ENCODE measurements at regions not wholly inside any gene's neighbourhood (a gene's known extent, or its start where the extent isn't known, plus 50 kb on each side); places are given as distances from the start of the nearest gene placed in this dataset.

- no peak for DNase-seq (ENCODE audit: low read depth, low spot score)
- Histone ChIP-seq H3K9me3 (ENCODE audit: control insufficient read depth in 1 of 2, insufficient read depth in 1 of 2, low read depth in 1 of 2, low read length in 2 of 2) (no peaks in the 10 kb centered on the region), H3K27ac (ENCODE audit: low read depth, low read length) (no peak overlapping the region), H3K4me2 (ENCODE audit: low read length) (no peak overlapping the region), H3K4me1 (ENCODE audit: control insufficient read depth in 1 of 2, insufficient read depth in 2 of 2, low read length in 2 of 2) (no peaks in the 10 kb centered on the region), H3K4me3 (replicated peaks in 1 of 2; ENCODE audit: low read depth in 1 of 2, low read length in 2 of 2) (no peak overlapping the region), H3K9me2 (ENCODE audit: insufficient read depth) (no peaks in the 10 kb centered on the region), H3K79me2 (ENCODE audit: insufficient read depth, low read length) (no peaks in the 10 kb centered on the region), H2AFZ (ENCODE audit: low read depth, low read length, poor library complexity, severe bottlenecking) (no peak overlapping the region), H4K20me1 (ENCODE audit: insufficient read depth) (no peaks in the 10 kb centered on the region), H3K9ac (ENCODE audit: low read length) (no peak overlapping the region), H3K27me3 (ENCODE audit: insufficient read depth, low read length) (no peaks in the 10 kb centered on the region), H3K36me3 (ENCODE audit: control insufficient read depth in 1 of 2, insufficient read depth in 2 of 2, low read length in 2 of 2) (no peaks in the 10 kb centered on the region)
- ChIA-PET POLR2A (no interaction called here), RAD21 (ENCODE audit: low non-redundant PET in 1 of 2, low total read pairs in 2 of 2, uncharacterized antibody in 2 of 2, unreplicated experiment in 2 of 2) (no interaction called here), CTCF (no interaction called here)
- intact Hi-C loops (cut with micrococcal nuclease), result no loop called here
- no peak for TF ChIP-seq POLR2AphosphoS5 (IDR thresholded peaks at IDR 0.05; ENCODE audit: low read depth, low read length)
- no peak for TF ChIP-seq RAD21 (IDR thresholded peaks at IDR 0.05; ENCODE audit: low read depth)
- no peak for TF ChIP-seq ATF3 (IDR thresholded peaks at IDR 0.05)
- no peak for TF ChIP-seq JUND (IDR thresholded peaks at IDR 0.05)
- no peak for TF ChIP-seq ELF1 (IDR thresholded peaks at IDR 0.05; ENCODE audit: borderline replicate concordance, low read depth)
- TF ChIP-seq ZNF274 (IDR thresholded peaks at IDR 0.05; ENCODE audit: low read depth, low read length), result no peak
- TF ChIP-seq YY1 (IDR thresholded peaks at IDR 0.05; ENCODE audit: extremely low read depth, insufficient replicate concordance, low read depth, low read length), result no peak
- no peak for TF ChIP-seq EGR1 (IDR thresholded peaks at IDR 0.05; ENCODE audit: low read depth)
- TF ChIP-seq TCF7L2 (IDR thresholded peaks at IDR 0.05; ENCODE audit: borderline replicate concordance, extremely low read depth, insufficient read depth, insufficient read length), result no peak
- TF ChIP-seq CBX3 (IDR thresholded peaks at IDR 0.05; ENCODE audit: low read depth), result no peak
- TF ChIP-seq, protein P1, sequence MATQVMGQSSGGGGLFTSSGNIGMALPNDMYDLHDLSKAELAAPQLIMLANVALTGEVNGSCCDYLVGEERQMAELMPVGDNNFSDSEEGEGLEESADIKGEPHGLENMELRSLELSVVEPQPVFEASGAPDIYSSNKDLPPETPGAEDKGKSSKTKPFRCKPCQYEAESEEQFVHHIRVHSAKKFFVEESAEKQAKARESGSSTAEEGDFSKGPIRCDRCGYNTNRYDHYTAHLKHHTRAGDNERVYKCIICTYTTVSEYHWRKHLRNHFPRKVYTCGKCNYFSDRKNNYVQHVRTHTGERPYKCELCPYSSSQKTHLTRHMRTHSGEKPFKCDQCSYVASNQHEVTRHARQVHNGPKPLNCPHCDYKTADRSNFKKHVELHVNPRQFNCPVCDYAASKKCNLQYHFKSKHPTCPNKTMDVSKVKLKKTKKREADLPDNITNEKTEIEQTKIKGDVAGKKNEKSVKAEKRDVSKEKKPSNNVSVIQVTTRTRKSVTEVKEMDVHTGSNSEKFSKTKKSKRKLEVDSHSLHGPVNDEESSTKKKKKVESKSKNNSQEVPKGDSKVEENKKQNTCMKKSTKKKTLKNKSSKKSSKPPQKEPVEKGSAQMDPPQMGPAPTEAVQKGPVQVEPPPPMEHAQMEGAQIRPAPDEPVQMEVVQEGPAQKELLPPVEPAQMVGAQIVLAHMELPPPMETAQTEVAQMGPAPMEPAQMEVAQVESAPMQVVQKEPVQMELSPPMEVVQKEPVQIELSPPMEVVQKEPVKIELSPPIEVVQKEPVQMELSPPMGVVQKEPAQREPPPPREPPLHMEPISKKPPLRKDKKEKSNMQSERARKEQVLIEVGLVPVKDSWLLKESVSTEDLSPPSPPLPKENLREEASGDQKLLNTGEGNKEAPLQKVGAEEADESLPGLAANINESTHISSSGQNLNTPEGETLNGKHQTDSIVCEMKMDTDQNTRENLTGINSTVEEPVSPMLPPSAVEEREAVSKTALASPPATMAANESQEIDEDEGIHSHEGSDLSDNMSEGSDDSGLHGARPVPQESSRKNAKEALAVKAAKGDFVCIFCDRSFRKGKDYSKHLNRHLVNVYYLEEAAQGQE (IDR thresholded peaks at IDR 0.05; ENCODE audit: low read depth), result no peak
- TF ChIP-seq SP1 (IDR thresholded peaks at IDR 0.05; ENCODE audit: low read depth), result no peak
- no peak for TF ChIP-seq MAX (IDR thresholded peaks at IDR 0.05)
- no peak for TF ChIP-seq CEBPB (IDR thresholded peaks at IDR 0.05; ENCODE audit: low read depth)
- no peak for TF ChIP-seq SIN3A (IDR thresholded peaks at IDR 0.05; ENCODE audit: low read depth)
- no peak for TF ChIP-seq CTCF (IDR thresholded peaks at IDR 0.05 in 2 of 3, conservative IDR thresholded peaks at IDR 0.05 in 1 of 3; ENCODE audit: borderline replicate concordance in 1 of 3, insufficient read depth in 1 of 3, low read depth in 2 of 3, low read length in 2 of 3)
- TF ChIP-seq EZH2phosphoT487 (IDR thresholded peaks at IDR 0.05; ENCODE audit: borderline replicate concordance), result no peak
- no peak for TF ChIP-seq ZFX (IDR thresholded peaks at IDR 0.05)
- TF ChIP-seq EZH2 (IDR thresholded peaks at IDR 0.05), result no peak
- TF ChIP-seq ZBTB33 (IDR thresholded peaks at IDR 0.05; ENCODE audit: extremely low read depth, insufficient replicate concordance, low read length), result no peak
- no peak for ATAC-seq
- BruUV-seq (replicated peaks), result no TSS peak
Observed at GRCh38 chr11:28461338-28461737, 353.1 kb downstream of the METTL15 start.
